ENCODE measurements at regions not wholly inside any gene's neighbourhood (a gene's known extent, or its start where the extent isn't known, plus 50 kb on each side); places are given as distances from the start of the nearest gene placed in this dataset.

GRCh38 chr18:55120896-55121295 lies 161.6 kb upstream of the CCDC68 start:
- no peak for TF ChIP-seq CTCF (IDR thresholded peaks at IDR 0.05; ENCODE audit: control extremely low read depth, extremely low read depth)
- H3K4me1 ChIP-seq (ENCODE audit: control insufficient read depth in 5 of 5, insufficient read depth in 5 of 5, low read length in 5 of 5), result no peaks in the 10 kb centered on the region
- no peak overlapping the region for H3K9ac ChIP-seq (ENCODE audit: insufficient read depth in 1 of 2, low read length in 2 of 2)
- H3K36me3 ChIP-seq (ENCODE audit: control insufficient read depth in 4 of 4, insufficient read depth in 4 of 4, low read length in 4 of 4), result no peaks in the 10 kb centered on the region
- H3K9me3 ChIP-seq (ENCODE audit: control insufficient read depth in 4 of 4, insufficient read depth in 3 of 4, low read length in 3 of 4), result no peaks in the 10 kb centered on the region
- H3K27me3 ChIP-seq (ENCODE audit: control insufficient read depth in 3 of 3, insufficient read depth in 3 of 3, low read length in 2 of 3), result no peaks in the 10 kb centered on the region
- H3K4me3 ChIP-seq, result no peak overlapping the region
- no peak for ATAC-seq (ENCODE audit: insufficient read depth, low FRiP score)
- H3K27ac ChIP-seq (ENCODE audit: low read depth in 1 of 2, low read length in 1 of 2), result no peak overlapping the region
- DNase-seq, result no peak

GRCh38 chr18:55119434-55119833 lies 160.2 kb upstream of the CCDC68 start:
- Histone ChIP-seq H3K4me1 (ENCODE audit: control insufficient read depth in 5 of 5, insufficient read depth in 5 of 5, low read length in 5 of 5) (no peaks in the 10 kb centered on the region), H3K27me3 (ENCODE audit: control insufficient read depth in 3 of 3, insufficient read depth in 3 of 3, low read length in 2 of 3) (no peaks in the 10 kb centered on the region), H3K9me3 (ENCODE audit: control insufficient read depth in 4 of 4, insufficient read depth in 3 of 4, low read length in 3 of 4) (no peaks in the 10 kb centered on the region), H3K9ac (ENCODE audit: insufficient read depth in 1 of 2, low read length in 2 of 2) (no peak overlapping the region), H3K36me3 (ENCODE audit: control insufficient read depth in 4 of 4, insufficient read depth in 4 of 4, low read length in 4 of 4) (no peaks in the 10 kb centered on the region), H3K4me3 (no peak overlapping the region), H3K27ac (ENCODE audit: low read depth in 1 of 2, low read length in 1 of 2) (no peak overlapping the region)
- TF ChIP-seq CTCF (IDR thresholded peaks at IDR 0.05; ENCODE audit: control extremely low read depth, extremely low read depth), result no peak
- 61 to 65% methylated on average over 6 of the region's 6 CpGs for WGBS, 2 donors
- ATAC-seq (ENCODE audit: insufficient read depth, low FRiP score) (no peak), DNase-seq (no peak)

- no peak for TF ChIP-seq CTCF (IDR thresholded peaks at IDR 0.05; ENCODE audit: control extremely low read depth, extremely low read depth)
- DNase-seq (no peak), ATAC-seq (ENCODE audit: insufficient read depth, low FRiP score) (no peak)
- Histone ChIP-seq H3K9me3 (ENCODE audit: control insufficient read depth in 4 of 4, insufficient read depth in 3 of 4, low read length in 3 of 4) (no peaks in the 10 kb centered on the region), H3K27ac (ENCODE audit: low read depth in 1 of 2, low read length in 1 of 2) (peak overlapping the region in 1 of 2 donors; percentile 9), H3K4me1 (ENCODE audit: control insufficient read depth in 5 of 5, insufficient read depth in 5 of 5, low read length in 5 of 5) (no peaks in the 10 kb centered on the region), H3K36me3 (ENCODE audit: control insufficient read depth in 4 of 4, insufficient read depth in 4 of 4, low read length in 4 of 4) (no peaks in the 10 kb centered on the region), H3K27me3 (ENCODE audit: control insufficient read depth in 3 of 3, insufficient read depth in 3 of 3, low read length in 2 of 3) (no peaks in the 10 kb centered on the region), H3K9ac (ENCODE audit: insufficient read depth in 1 of 2, low read length in 2 of 2) (no peak overlapping the region), H3K4me3 (no peak overlapping the region)
Observed at GRCh38 chr18:55119016-55119415, 159.8 kb upstream of the CCDC68 start.

- no peak overlapping the region for H3K4me3 ChIP-seq
- H3K9me3 ChIP-seq (ENCODE audit: control insufficient read depth in 4 of 4, insufficient read depth in 3 of 4, low read length in 3 of 4), result no peaks in the 10 kb centered on the region
- no peak overlapping the region for H3K9ac ChIP-seq (ENCODE audit: insufficient read depth in 1 of 2, low read length in 2 of 2)
- 78 to 88% methylated on average over 3 of the region's 3 CpGs for WGBS, 2 donors
- no peaks in the 10 kb centered on the region for H3K27me3 ChIP-seq (ENCODE audit: control insufficient read depth in 3 of 3, insufficient read depth in 3 of 3, low read length in 2 of 3)
- DNase-seq (no peak), ATAC-seq (ENCODE audit: insufficient read depth, low FRiP score) (no peak)
- H3K4me1 ChIP-seq (ENCODE audit: control insufficient read depth in 5 of 5, insufficient read depth in 5 of 5, low read length in 5 of 5), result no peaks in the 10 kb centered on the region
- no peaks in the 10 kb centered on the region for H3K36me3 ChIP-seq (ENCODE audit: control insufficient read depth in 4 of 4, insufficient read depth in 4 of 4, low read length in 4 of 4)
- no peak overlapping the region for H3K27ac ChIP-seq (ENCODE audit: low read depth in 1 of 2, low read length in 1 of 2)
- no peak for TF ChIP-seq CTCF (IDR thresholded peaks at IDR 0.05; ENCODE audit: control extremely low read depth, extremely low read depth)
Observed at GRCh38 chr18:55116863-55117262, 157.6 kb upstream of the CCDC68 start.

All from lung (tissue), 11 donors.